OCI-LY1 (cell line): ENCODE measurements at regions not wholly inside any gene's neighbourhood (a gene's known extent, or its start where the extent isn't known, plus 50 kb on each side); places are given as distances from the start of the nearest gene placed in this dataset.

ENCODE experiments used
- CTCF ChIP-seq: fragments of 200-600 bp; sonication (generic), shearing (Covaris generic); IDR thresholded peaks from 2 replicates; pipeline ENCODE4 v1.5.1; 2017; ENCODE audit warnings: mild to moderate bottlenecking, antibody characterized with exemption, low read length, moderate library complexity, mixed read lengths
- EZH2 ChIP-seq: fragments of 200-600 bp; sonication (generic), shearing (Covaris generic); IDR thresholded peaks from 2 replicates; pipeline ENCODE4 v1.8.0; 2017; ENCODE audit warnings: borderline replicate concordance, mixed run types, mild to moderate bottlenecking, antibody characterized with exemption, low read length, moderate library complexity, mixed read lengths

- TF ChIP-seq EZH2 (no peak), CTCF (no peak)
Measured at GRCh38 chr21:32184485-32184884, 94.4 kb downstream of the MIS18A start.
